ENCODE measurements at regions not wholly inside any gene's neighbourhood (a gene's known extent, or its start where the extent isn't known, plus 50 kb on each side); places are given as distances from the start of the nearest gene placed in this dataset.

DNA sequence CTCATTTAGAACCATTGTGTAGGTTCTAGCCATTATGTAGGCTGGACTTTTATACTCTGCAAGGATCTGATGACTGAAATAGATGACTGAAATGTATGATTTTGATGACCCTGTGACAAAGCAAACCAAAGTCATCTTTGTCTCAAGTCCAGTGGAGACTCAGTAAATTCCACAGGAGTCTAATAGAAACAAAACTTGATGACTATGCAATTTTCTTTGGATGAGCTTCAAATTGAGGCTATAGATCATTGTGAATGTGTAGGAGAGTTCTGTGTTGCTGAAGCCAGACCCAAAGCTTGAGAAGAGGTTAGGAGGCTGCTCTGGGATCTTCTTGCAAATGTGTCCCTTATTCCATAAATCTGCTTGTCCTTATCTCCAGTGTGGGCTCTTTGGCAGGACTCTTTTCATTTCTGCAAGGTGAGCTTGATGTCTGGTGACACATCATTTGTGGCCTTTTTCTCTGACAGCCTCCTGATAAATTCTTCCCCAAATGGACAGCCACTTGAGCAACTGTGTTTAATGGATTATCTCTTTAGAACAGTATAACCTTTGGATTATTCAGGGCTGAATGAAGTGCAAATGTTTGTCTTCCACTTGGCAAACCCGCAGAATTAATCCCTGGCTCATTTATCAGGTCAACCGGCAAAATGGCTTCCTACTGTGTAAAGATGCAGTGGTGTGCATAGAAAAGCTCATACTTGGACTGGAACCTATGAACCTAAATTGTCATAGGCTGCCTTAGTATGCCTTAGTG, 235.1 kb upstream of the ANKH start:
- Histone ChIP-seq H3K9ac (ENCODE audit: insufficient read depth, low read length) (no peak overlapping the region), H3K4me3 (replicated peaks in 1 of 4; ENCODE audit: control extremely low read depth in 1 of 4, insufficient read depth in 1 of 4, low read depth in 3 of 4, low read length in 4 of 4) (no peak overlapping the region)
- DNase-seq (ENCODE audit: low read depth in 2 of 2): peak in 1 of 2 donors; percentile 3

DNA sequence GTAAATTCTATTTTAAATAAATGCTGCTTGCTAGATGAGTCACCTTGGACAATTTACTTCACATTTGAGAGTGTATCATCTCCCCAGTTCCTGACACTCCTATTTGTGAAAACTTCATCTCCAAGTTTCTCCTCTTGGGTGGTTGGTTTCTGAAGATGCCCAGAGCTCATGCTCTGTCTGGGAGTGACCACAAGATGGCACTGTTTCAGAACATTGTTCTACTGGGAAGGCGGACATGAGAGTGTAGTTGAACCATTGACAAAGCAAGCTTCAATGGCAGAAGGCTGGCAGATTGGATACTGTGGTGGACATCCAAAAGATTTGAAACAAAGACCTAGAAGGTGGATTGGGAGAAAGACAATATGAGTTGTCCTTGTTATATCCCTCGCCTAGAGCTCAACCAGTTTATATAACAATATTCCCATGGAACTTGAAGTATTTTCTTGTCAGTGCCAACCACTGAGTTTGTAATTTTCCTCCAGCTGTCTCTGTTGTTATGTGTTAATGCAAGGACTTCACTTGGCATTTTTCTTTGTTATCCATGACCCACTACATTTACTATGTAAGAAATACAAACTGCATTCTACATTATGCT, 234.3 kb upstream of the ANKH start:
- no peak overlapping the region for H2AFZ ChIP-seq (ENCODE audit: low read length)
- TF ChIP-seq, protein P1, sequence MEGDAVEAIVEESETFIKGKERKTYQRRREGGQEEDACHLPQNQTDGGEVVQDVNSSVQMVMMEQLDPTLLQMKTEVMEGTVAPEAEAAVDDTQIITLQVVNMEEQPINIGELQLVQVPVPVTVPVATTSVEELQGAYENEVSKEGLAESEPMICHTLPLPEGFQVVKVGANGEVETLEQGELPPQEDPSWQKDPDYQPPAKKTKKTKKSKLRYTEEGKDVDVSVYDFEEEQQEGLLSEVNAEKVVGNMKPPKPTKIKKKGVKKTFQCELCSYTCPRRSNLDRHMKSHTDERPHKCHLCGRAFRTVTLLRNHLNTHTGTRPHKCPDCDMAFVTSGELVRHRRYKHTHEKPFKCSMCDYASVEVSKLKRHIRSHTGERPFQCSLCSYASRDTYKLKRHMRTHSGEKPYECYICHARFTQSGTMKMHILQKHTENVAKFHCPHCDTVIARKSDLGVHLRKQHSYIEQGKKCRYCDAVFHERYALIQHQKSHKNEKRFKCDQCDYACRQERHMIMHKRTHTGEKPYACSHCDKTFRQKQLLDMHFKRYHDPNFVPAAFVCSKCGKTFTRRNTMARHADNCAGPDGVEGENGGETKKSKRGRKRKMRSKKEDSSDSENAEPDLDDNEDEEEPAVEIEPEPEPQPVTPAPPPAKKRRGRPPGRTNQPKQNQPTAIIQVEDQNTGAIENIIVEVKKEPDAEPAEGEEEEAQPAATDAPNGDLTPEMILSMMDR (conservative IDR thresholded peaks at IDR 0.05 in 1 of 2, IDR thresholded peaks at IDR 0.05 in 1 of 2; ENCODE audit: low read depth in 1 of 2, low read length in 2 of 2): peak; percentile 83 to 86
- no peak for TF ChIP-seq EZH2 (IDR thresholded peaks at IDR 0.05; ENCODE audit: low read length, missing control alignments)
- no peaks in the 10 kb centered on the region for H3K79me2 ChIP-seq (ENCODE audit: control insufficient read depth, insufficient read depth, low read length)
- no peak overlapping the region for H3K27ac ChIP-seq (ENCODE audit: insufficient read depth, low read length)
- peaks cover 3% of the 10 kb centered on the region for H3K27me3 ChIP-seq (ENCODE audit: control insufficient read depth, insufficient read depth, low read length)
- peak; percentile 28 to 56 for DNase-seq (ENCODE audit: low read depth in 2 of 2)
- H3K36me3 ChIP-seq (ENCODE audit: control insufficient read depth, insufficient read depth, low read length): no peaks in the 10 kb centered on the region
- no peak overlapping the region for H3K4me3 ChIP-seq (replicated peaks in 1 of 4; ENCODE audit: control extremely low read depth in 1 of 4, insufficient read depth in 1 of 4, low read depth in 3 of 4, low read length in 4 of 4)
- no peak overlapping the region for H3K9ac ChIP-seq (ENCODE audit: insufficient read depth, low read length)
- H3K4me1 ChIP-seq (ENCODE audit: control insufficient read depth, extremely low read depth, insufficient read depth, low read length): no peaks in the 10 kb centered on the region
- H3K9me3 ChIP-seq (ENCODE audit: control insufficient read depth, insufficient read depth, low read depth, low read length): no peaks in the 10 kb centered on the region
- H3K4me2 ChIP-seq (ENCODE audit: extremely low read depth, insufficient read depth, low read length): no peak overlapping the region
- no peaks in the 10 kb centered on the region for H4K20me1 ChIP-seq (ENCODE audit: control insufficient read depth, extremely low read depth, insufficient read depth, low read length)

More for the DNA sequence above, 235.1 kb upstream of the ANKH start:
- no peaks in the 10 kb centered on the region for H3K79me2 ChIP-seq (ENCODE audit: control insufficient read depth, insufficient read depth, low read length)
- no peak overlapping the region for H2AFZ ChIP-seq (ENCODE audit: low read length)
- H3K4me1 ChIP-seq (ENCODE audit: control insufficient read depth, extremely low read depth, insufficient read depth, low read length): no peaks in the 10 kb centered on the region
- H4K20me1 ChIP-seq (ENCODE audit: control insufficient read depth, extremely low read depth, insufficient read depth, low read length): no peaks in the 10 kb centered on the region
- no peaks in the 10 kb centered on the region for H3K36me3 ChIP-seq (ENCODE audit: control insufficient read depth, insufficient read depth, low read length)
- H3K4me2 ChIP-seq (ENCODE audit: extremely low read depth, insufficient read depth, low read length): no peak overlapping the region
- TF ChIP-seq EZH2 (IDR thresholded peaks at IDR 0.05; ENCODE audit: low read length, missing control alignments): no peak
- TF ChIP-seq, protein P1 (conservative IDR thresholded peaks at IDR 0.05 in 1 of 2, IDR thresholded peaks at IDR 0.05 in 1 of 2; ENCODE audit: low read depth in 1 of 2, low read length in 2 of 2): no peak
- peaks cover 3% of the 10 kb centered on the region for H3K27me3 ChIP-seq (ENCODE audit: control insufficient read depth, insufficient read depth, low read length)
- no peak overlapping the region for H3K27ac ChIP-seq (ENCODE audit: insufficient read depth, low read length)
- H3K9me3 ChIP-seq (ENCODE audit: control insufficient read depth, insufficient read depth, low read depth, low read length): no peaks in the 10 kb centered on the region

DNA sequence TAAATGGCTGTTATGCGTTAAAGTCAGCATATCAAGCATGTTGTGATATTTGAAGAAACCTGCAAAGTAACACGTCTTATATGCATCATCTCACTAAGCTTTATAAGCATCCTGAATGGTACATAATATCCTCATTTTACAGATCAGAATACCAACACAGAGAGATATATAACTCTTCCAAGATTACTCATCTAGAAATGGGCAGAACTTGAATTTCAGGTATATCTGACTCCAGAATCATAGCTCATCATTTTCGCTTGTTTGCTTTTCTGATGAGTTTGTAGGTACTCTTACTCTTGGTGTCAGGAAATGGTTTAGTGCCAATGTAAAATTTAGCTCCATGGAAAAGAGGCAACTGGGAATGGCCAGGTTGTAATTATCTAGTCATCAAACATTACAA, 232.3 kb upstream of the ANKH start:
- Histone ChIP-seq H3K9me3 (ENCODE audit: control insufficient read depth, insufficient read depth, low read depth, low read length) (no peaks in the 10 kb centered on the region), H3K4me3 (replicated peaks in 1 of 4; ENCODE audit: control extremely low read depth in 1 of 4, insufficient read depth in 1 of 4, low read depth in 3 of 4, low read length in 4 of 4) (no peak overlapping the region), H2AFZ (ENCODE audit: low read length) (no peak overlapping the region), H3K79me2 (ENCODE audit: control insufficient read depth, insufficient read depth, low read length) (no peaks in the 10 kb centered on the region), H3K36me3 (ENCODE audit: control insufficient read depth, insufficient read depth, low read length) (no peaks in the 10 kb centered on the region), H3K9ac (ENCODE audit: insufficient read depth, low read length) (no peak overlapping the region), H3K4me2 (ENCODE audit: extremely low read depth, insufficient read depth, low read length) (no peak overlapping the region), H3K27me3 (ENCODE audit: control insufficient read depth, insufficient read depth, low read length) (peaks cover 3% of the 10 kb centered on the region), H4K20me1 (ENCODE audit: control insufficient read depth, extremely low read depth, insufficient read depth, low read length) (no peaks in the 10 kb centered on the region), H3K4me1 (ENCODE audit: control insufficient read depth, extremely low read depth, insufficient read depth, low read length) (no peaks in the 10 kb centered on the region), H3K27ac (ENCODE audit: insufficient read depth, low read length) (no peak overlapping the region)
- TF ChIP-seq EZH2 (IDR thresholded peaks at IDR 0.05; ENCODE audit: low read length, missing control alignments): no peak
- TF ChIP-seq, protein P1 (conservative IDR thresholded peaks at IDR 0.05 in 1 of 2, IDR thresholded peaks at IDR 0.05 in 1 of 2; ENCODE audit: low read depth in 1 of 2, low read length in 2 of 2): no peak
- no peak for DNase-seq (ENCODE audit: low read depth in 2 of 2)
